Nephron (organoid): ENCODE measurements at regions not wholly inside any gene's neighbourhood (a gene's known extent, or its start where the extent isn't known, plus 50 kb on each side); places are given as distances from the start of the nearest gene placed in this dataset.

Experiments used
- H3K27ac Mint-ChIP-seq, 3 experiments: 2 replicates each; pipeline ENCODE4 v1.8.0; 2020; ENCODE audit warnings: mixed read lengths in 3 of 3, mild to moderate bottlenecking in 2 of 3, moderate library complexity in 1 of 3
- H3K27me3 Mint-ChIP-seq: 2 replicates; pipeline ENCODE4 v1.8.0; 2021; ENCODE audit warnings: low read depth, mild to moderate bottlenecking, moderate library complexity, mixed read lengths
- H3K36me3 Mint-ChIP-seq: 2 replicates; pipeline ENCODE4 v1.8.0; 2020; ENCODE audit warnings: low read depth, mixed read lengths
- H3K4me1 Mint-ChIP-seq: 2 replicates; pipeline ENCODE4 v1.8.0; 2020; ENCODE audit warnings: mixed read lengths
- H3K4me3 Mint-ChIP-seq, 3 experiments: 2 replicates each; pipeline ENCODE4 v1.8.0; 2020; ENCODE audit warnings: mild to moderate bottlenecking in 3 of 3, mixed read lengths in 3 of 3, moderate library complexity in 2 of 3
- H3K9me3 Mint-ChIP-seq: 2 replicates; pipeline ENCODE4 v1.8.0; 2020; ENCODE audit warnings: mixed read lengths
- CTCF ChIP-seq, 3 experiments: fragments of 200-600 bp; sonication (generic); IDR thresholded peaks; one replicate each; pipeline ENCODE4 v1.5.0; 2021; ENCODE audit warnings: antibody characterized with exemption in 3 of 3; ENCODE audit not compliant: unreplicated experiment in 3 of 3

GRCh38 chr3:152200476-152201420 is 68.0 kb upstream of the MBNL1 start:
- H3K27me3 Mint-ChIP-seq, result peaks cover 4% of the 10 kb centered on the region
- H3K27ac Mint-ChIP-seq, result peak overlapping the region; percentile 28 to 84 (median 62)
- H3K4me3 Mint-ChIP-seq, result no peak overlapping the region
- no peaks in the 10 kb centered on the region for H3K9me3 Mint-ChIP-seq
- H3K4me1 Mint-ChIP-seq, result peaks cover 24% of the 10 kb centered on the region
- TF ChIP-seq CTCF (IDR thresholded peaks at IDR 0.05; ENCODE audit: unreplicated experiment in 3 of 3), result no peak
- H3K36me3 Mint-ChIP-seq, result no peaks in the 10 kb centered on the region

GRCh38 chr3:152202976-152203626 is 65.6 kb upstream of the MBNL1 start:
- Mint-ChIP-seq H3K36me3 (no peaks in the 10 kb centered on the region), H3K27me3 (peaks cover 4% of the 10 kb centered on the region), H3K27ac (peak overlapping the region; percentile 80 to 93 (median 91)), H3K4me3 (peak overlapping the region in 1 of 3 experiments; percentile 32), H3K9me3 (no peaks in the 10 kb centered on the region), H3K4me1 (peaks cover 24% of the 10 kb centered on the region)
- TF ChIP-seq CTCF (IDR thresholded peaks at IDR 0.05; ENCODE audit: unreplicated experiment in 3 of 3), result no peak

- Mint-ChIP-seq H3K27ac (peak overlapping the region; percentile 80 to 93 (median 91)), H3K4me1 (peaks cover 24% of the 10 kb centered on the region)
These were observed 65.1 kb upstream of the MBNL1 start for GRCh38 chr3:152203652-152204051.

GRCh38 chr3:152204218-152204617 is 64.5 kb upstream of the MBNL1 start:
- Mint-ChIP-seq H3K27me3 (peaks cover 4% of the 10 kb centered on the region), H3K4me3 (no peak overlapping the region), H3K4me1 (peaks cover 24% of the 10 kb centered on the region), H3K27ac (peak overlapping the region in 2 of 3 experiments; percentile 30 to 49), H3K36me3 (no peaks in the 10 kb centered on the region), H3K9me3 (no peaks in the 10 kb centered on the region)
- TF ChIP-seq CTCF (IDR thresholded peaks at IDR 0.05; ENCODE audit: unreplicated experiment in 3 of 3), result no peak

More at GRCh38 chr3:152203652-152204051, 65.1 kb upstream of the MBNL1 start:
- TF ChIP-seq CTCF (IDR thresholded peaks at IDR 0.05; ENCODE audit: unreplicated experiment in 3 of 3), result no peak
- no peaks in the 10 kb centered on the region for H3K36me3 Mint-ChIP-seq
- H3K27me3 Mint-ChIP-seq, result peaks cover 4% of the 10 kb centered on the region
- peak overlapping the region in 1 of 3 experiments; percentile 32 for H3K4me3 Mint-ChIP-seq
- no peaks in the 10 kb centered on the region for H3K9me3 Mint-ChIP-seq

- no peak for TF ChIP-seq CTCF (IDR thresholded peaks at IDR 0.05; ENCODE audit: unreplicated experiment in 3 of 3)
- Mint-ChIP-seq H3K36me3 (no peaks in the 10 kb centered on the region), H3K27me3 (peaks cover 4% of the 10 kb centered on the region), H3K9me3 (no peaks in the 10 kb centered on the region), H3K27ac (peak overlapping the region; percentile 5 to 64 (median 41)), H3K4me1 (peaks cover 18% of the 10 kb centered on the region), H3K4me3 (no peak overlapping the region)
These were observed 63.6 kb upstream of the MBNL1 start for GRCh38 chr3:152205097-152205593.
